Stomach (tissue), 8 donors: ENCODE measurements at regions not wholly inside any gene's neighbourhood (a gene's known extent, or its start where the extent isn't known, plus 50 kb on each side); places are given as distances from the start of the nearest gene placed in this dataset.
A peak's percentile ranks its signal among the peaks of the same experiment; 100 is the strongest.

Source experiments
- DNase-seq, 2 donors: peaks; one replicate each; pipeline versions ENCODE4 v3.0.0 to v3.0.0-alpha.2; 2013 to 2019
- H3K27ac ChIP-seq, 5 donors: fragments of 200-600 bp in 4 of 5; sonication (generic) in 4 of 5; one replicate each; pipeline ENCODE4 v1.5.1; 2013 to 2019; ENCODE audit warnings: mild to moderate bottlenecking in 1 of 5, moderate library complexity in 1 of 5
- H3K27me3 ChIP-seq, 3 donors: fragments of 200-600 bp; sonication (generic); one replicate each; pipeline ENCODE4 v1.5.1; 2017 to 2019; ENCODE audit warnings: mixed run types in 1 of 3
- H3K36me3 ChIP-seq, 4 donors: fragments of 200-600 bp; sonication (generic); 1 replicate in 3 of 4; 2 replicates in 1 of 4; pipeline ENCODE4 v1.5.1; 2016 to 2019
- H3K4me1 ChIP-seq, 4 donors: fragments of 200-600 bp; sonication (generic); one replicate each; pipeline ENCODE4 v1.5.1; 2016 to 2019
- H3K4me3 ChIP-seq, 4 donors: fragments of 200-600 bp; sonication (generic) in 3 of 4; one replicate each; pipeline ENCODE4 v1.5.1; 2016 to 2019; ENCODE audit warnings: mild to moderate bottlenecking in 1 of 4
- H3K9me3 ChIP-seq, 4 donors: fragments of 200-600 bp; sonication (generic); one replicate each; pipeline ENCODE4 v1.5.1; 2016 to 2019
- EP300 ChIP-seq: sonication (generic); formaldehyde crosslinking; IDR thresholded peaks from one replicate; pipeline ENCODE4 v1.6.1; 2017; ENCODE audit warnings: antibody characterized with exemption
- POLR2A ChIP-seq, 4 donors: fragments of 450-650 bp; IDR thresholded peaks; one replicate each; pipeline ENCODE4 v1.6.1; 2016; ENCODE audit warnings: antibody characterized with exemption in 4 of 4, control low read depth in 2 of 4, mild to moderate bottlenecking in 1 of 4, moderate library complexity in 1 of 4
- POLR2AphosphoS5 ChIP-seq, 3 donors: sonication (generic); formaldehyde crosslinking; IDR thresholded peaks; one replicate each; pipeline ENCODE4 v1.6.1; 2016; ENCODE audit warnings: antibody characterized with exemption in 3 of 3
- WGBS, 5 donors: extraction: QIAGEN DNeasy Blood & Tissue Kit in 3 of 5; methylation state at CpG; one replicate each; pipeline versions ENCODE4 v1.1.5 to v1.1.7; 2013 to 2018; 5-methylcytosine and 5-hydroxymethylcytosine counted together
- intact Hi-C: fragments of 100-400 bp; cut with DNase I; formaldehyde crosslinking; loops from one replicate; pipeline ENCODE4 v1.15.1; 2023; ENCODE audit warnings: low total_unique reads
- TF ChIP-seq, protein P1 (sequence below), 7 experiments: fragments of 450-650 bp in 4 of 7; fragments of 200-600 bp in 3 of 7; sonication (generic) in 3 of 7; IDR thresholded peaks; one replicate each; pipeline ENCODE4 v1.5.1; 2016 to 2019; ENCODE audit warnings: antibody characterized with exemption in 7 of 7, control low read depth in 2 of 7, mild to moderate bottlenecking in 1 of 7
- donor health status: healthy with polysubstance abuse.
- donor health status: Bipolar disorder and iron deficiency.
- donor health status: healthy.

- 75 to 85% (median 79%) methylated on average over 2 of the region's 2 CpGs for WGBS, 5 donors
These were observed 239.7 kb downstream of the SNAPC1 start for GRCh38 chr14:62001963-62002362.

DNA sequence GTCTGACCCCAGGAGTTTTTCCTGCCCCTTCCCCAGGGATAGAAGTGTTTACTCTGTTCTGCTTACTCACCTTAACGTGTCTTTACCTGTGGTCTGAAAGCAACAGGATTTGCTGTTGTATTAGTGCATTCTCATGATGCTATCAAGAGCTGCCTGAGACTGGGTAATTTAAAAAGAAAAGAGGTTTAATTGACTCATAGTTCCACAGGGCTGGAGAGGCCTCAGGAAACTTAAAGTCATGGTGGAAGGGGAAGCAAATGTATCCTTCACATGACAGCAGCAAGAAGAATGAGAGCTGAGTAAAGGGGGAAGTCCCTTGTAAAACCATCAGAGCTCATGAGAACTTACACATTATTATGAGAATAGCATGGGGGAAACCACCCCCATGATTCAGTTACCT, 240.4 kb downstream of the SNAPC1 start:
- no peaks in the 10 kb centered on the region for H3K4me1 ChIP-seq
- H3K27me3 ChIP-seq: no peaks in the 10 kb centered on the region
- WGBS, 5 donors: 26 to 48% (median 38%) methylated on average over 1 of the region's 1 CpG
- H3K4me3 ChIP-seq: no peak overlapping the region
- DNase-seq: no peak
- H3K9me3 ChIP-seq: no peaks in the 10 kb centered on the region
- H3K36me3 ChIP-seq: no peaks in the 10 kb centered on the region
- intact Hi-C loops: no loop called here
- TF ChIP-seq EP300 (no peak), POLR2A (IDR thresholded peaks at IDR 0.05) (no peak), POLR2AphosphoS5 (IDR thresholded peaks at IDR 0.05) (no peak)
- TF ChIP-seq, protein P1, sequence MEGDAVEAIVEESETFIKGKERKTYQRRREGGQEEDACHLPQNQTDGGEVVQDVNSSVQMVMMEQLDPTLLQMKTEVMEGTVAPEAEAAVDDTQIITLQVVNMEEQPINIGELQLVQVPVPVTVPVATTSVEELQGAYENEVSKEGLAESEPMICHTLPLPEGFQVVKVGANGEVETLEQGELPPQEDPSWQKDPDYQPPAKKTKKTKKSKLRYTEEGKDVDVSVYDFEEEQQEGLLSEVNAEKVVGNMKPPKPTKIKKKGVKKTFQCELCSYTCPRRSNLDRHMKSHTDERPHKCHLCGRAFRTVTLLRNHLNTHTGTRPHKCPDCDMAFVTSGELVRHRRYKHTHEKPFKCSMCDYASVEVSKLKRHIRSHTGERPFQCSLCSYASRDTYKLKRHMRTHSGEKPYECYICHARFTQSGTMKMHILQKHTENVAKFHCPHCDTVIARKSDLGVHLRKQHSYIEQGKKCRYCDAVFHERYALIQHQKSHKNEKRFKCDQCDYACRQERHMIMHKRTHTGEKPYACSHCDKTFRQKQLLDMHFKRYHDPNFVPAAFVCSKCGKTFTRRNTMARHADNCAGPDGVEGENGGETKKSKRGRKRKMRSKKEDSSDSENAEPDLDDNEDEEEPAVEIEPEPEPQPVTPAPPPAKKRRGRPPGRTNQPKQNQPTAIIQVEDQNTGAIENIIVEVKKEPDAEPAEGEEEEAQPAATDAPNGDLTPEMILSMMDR (IDR thresholded peaks at IDR 0.05): no peak
- H3K27ac ChIP-seq: no peak overlapping the region

More at GRCh38 chr14:62001963-62002362, 239.7 kb downstream of the SNAPC1 start:
- no peaks in the 10 kb centered on the region for H3K9me3 ChIP-seq
- H3K27ac ChIP-seq: no peak overlapping the region
- intact Hi-C loops: no loop called here
- DNase-seq: no peak
- TF ChIP-seq EP300 (no peak), POLR2A (IDR thresholded peaks at IDR 0.05) (no peak), POLR2AphosphoS5 (IDR thresholded peaks at IDR 0.05) (no peak)
- TF ChIP-seq, protein P1 (IDR thresholded peaks at IDR 0.05): no peak
- H3K36me3 ChIP-seq: no peaks in the 10 kb centered on the region
- no peaks in the 10 kb centered on the region for H3K4me1 ChIP-seq
- H3K4me3 ChIP-seq: no peak overlapping the region
- H3K27me3 ChIP-seq: no peaks in the 10 kb centered on the region

- Histone ChIP-seq H3K36me3 (no peaks in the 10 kb centered on the region), H3K4me3 (no peak overlapping the region), H3K9me3 (no peaks in the 10 kb centered on the region), H3K27ac (no peak overlapping the region), H3K4me1 (no peaks in the 10 kb centered on the region), H3K27me3 (no peaks in the 10 kb centered on the region)
- 37 to 76% (median 46%) methylated on average over 2 of the region's 2 CpGs for WGBS, 5 donors
- intact Hi-C loops: no loop called here
- TF ChIP-seq, protein P1 (IDR thresholded peaks at IDR 0.05): no peak
- TF ChIP-seq POLR2AphosphoS5 (IDR thresholded peaks at IDR 0.05) (no peak), POLR2A (IDR thresholded peaks at IDR 0.05) (no peak)
- no peak for DNase-seq
These were observed 241.5 kb downstream of the SNAPC1 start for GRCh38 chr14:62003701-62004100.

- intact Hi-C loops: no loop called here
- TF ChIP-seq, protein P1 (IDR thresholded peaks at IDR 0.05): no peak
- no peak for TF ChIP-seq EP300
- no peak for TF ChIP-seq POLR2A (IDR thresholded peaks at IDR 0.05)
- no peak for TF ChIP-seq POLR2AphosphoS5 (IDR thresholded peaks at IDR 0.05)
- 77 to 91% (median 88%) methylated on average over 6 of the region's 6 CpGs for WGBS, 5 donors
These were observed 244.0 kb downstream of the SNAPC1 start for GRCh38 chr14:62006116-62006731.

More at GRCh38 chr14:62006116-62006731, 244.0 kb downstream of the SNAPC1 start:
- Histone ChIP-seq H3K27ac (no peak overlapping the region), H3K36me3 (no peaks in the 10 kb centered on the region), H3K27me3 (no peaks in the 10 kb centered on the region), H3K4me3 (no peak overlapping the region), H3K9me3 (no peaks in the 10 kb centered on the region), H3K4me1 (no peaks in the 10 kb centered on the region)
- peak in 1 of 2 donors; percentile 50 for DNase-seq
